ENCODE measurements at regions not wholly inside any gene's neighbourhood (a gene's known extent, or its start where the extent isn't known, plus 50 kb on each side); places are given as distances from the start of the nearest gene placed in this dataset.

DNA sequence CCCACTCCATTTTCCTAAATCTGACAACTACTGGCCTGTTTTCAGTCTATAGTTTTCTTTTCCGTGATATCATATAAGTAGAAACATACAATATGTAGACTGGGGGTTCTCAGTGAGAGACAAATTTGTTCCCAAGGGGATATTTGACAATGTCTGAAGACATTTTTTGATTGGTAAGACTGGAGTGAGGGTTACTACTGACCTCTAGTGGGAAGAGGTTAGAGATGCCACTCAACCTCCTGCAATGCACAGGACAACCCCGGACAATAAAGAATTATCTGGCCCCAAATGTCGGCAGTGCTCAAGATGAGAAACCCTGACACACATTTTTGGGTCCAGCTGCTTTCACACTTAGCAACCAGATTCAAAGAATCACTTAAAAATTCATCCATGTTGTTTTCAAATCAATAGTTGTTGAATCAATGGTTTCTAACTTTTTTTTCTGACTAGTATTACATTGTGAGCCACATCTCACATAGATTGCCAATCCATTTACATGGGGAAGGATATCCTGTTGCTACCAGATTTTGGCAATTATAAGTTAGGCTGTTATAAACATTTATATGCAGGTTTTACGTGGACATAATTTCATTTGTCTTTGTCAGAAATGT, 307.1 kb downstream of the RPL10L start:
- H3K4me2 ChIP-seq: no peak overlapping the region
- H3K27me3 ChIP-seq (ENCODE audit: insufficient read depth): no peaks in the 10 kb centered on the region
- no peaks in the 10 kb centered on the region for H3K9me3 ChIP-seq
- CTCF ChIA-PET: interaction anchor here (1.1 to 2.0 kb wide), 2 partner anchors 38 to 296 kb away, joined by 4 to 5 read pairs; no protein-coding TSS in a partner anchor
- H3K4me3 ChIP-seq (ENCODE audit: low read depth in 2 of 2, low read length in 1 of 2): no peak overlapping the region
- H3K36me3 ChIP-seq (replicated peaks in 1 of 2; ENCODE audit: control insufficient read depth in 1 of 2, insufficient read depth in 2 of 2, low read length in 1 of 2): no peaks in the 10 kb centered on the region
- TF ChIP-seq EZH2phosphoT487 (IDR thresholded peaks at IDR 0.05; ENCODE audit: borderline replicate concordance, low read depth): no peak
- TF ChIP-seq ZBTB33 (IDR thresholded peaks at IDR 0.05; ENCODE audit: borderline replicate concordance, low read depth): no peak
- TF ChIP-seq ELF1 (IDR thresholded peaks at IDR 0.05): no peak
- TF ChIP-seq IRF3 (IDR thresholded peaks at IDR 0.05; ENCODE audit: low read depth, low read length): no peak
- peak; percentile 58 for TF ChIP-seq CTCF (IDR thresholded peaks at IDR 0.05)
- TF ChIP-seq FOSL2 (IDR thresholded peaks at IDR 0.05; ENCODE audit: borderline replicate concordance, low read depth): no peak
- TF ChIP-seq USF2 (IDR thresholded peaks at IDR 0.05; ENCODE audit: borderline replicate concordance, low read depth, low read length): no peak
- TF ChIP-seq CHD2 (IDR thresholded peaks at IDR 0.05; ENCODE audit: low read length, partially characterized antibody): no peak
- TF ChIP-seq FOXJ3 (CRISPR knock-in tag; IDR thresholded peaks at IDR 0.05): no peak
- TF ChIP-seq JUND (IDR thresholded peaks at IDR 0.05): no peak
- no peak for TF ChIP-seq MXI1 (IDR thresholded peaks at IDR 0.05; ENCODE audit: low read depth, low read length)
- TF ChIP-seq RAD21 (IDR thresholded peaks at IDR 0.05; ENCODE audit: low read length): peak; percentile 49
- no peaks in the 10 kb centered on the region for H3F3A ChIP-seq (replicated peaks; ENCODE audit: insufficient read depth)
- no peaks in the 10 kb centered on the region for H3K79me2 ChIP-seq (ENCODE audit: insufficient read depth)
- no peaks in the 10 kb centered on the region for H3K9me2 ChIP-seq
- no peak overlapping the region for H3K27ac ChIP-seq (ENCODE audit: low read depth in 2 of 2, low read length in 1 of 2)
- no peaks in the 10 kb centered on the region for H3K4me1 ChIP-seq (ENCODE audit: control insufficient read depth in 1 of 2, insufficient read depth in 2 of 2, low read depth in 1 of 2, low read length in 1 of 2)
- peak; percentile 0 for DNase-seq
- no peaks in the 10 kb centered on the region for H4K20me1 ChIP-seq (ENCODE audit: insufficient read depth)
- WGBS (ENCODE audit: low lambda C conversion rate): 4% methylated on average over 4 of the region's 4 CpGs
- POLR2A ChIA-PET: no interaction called here
- no peak overlapping the region for H3K9ac ChIP-seq
- H2AFZ ChIP-seq (ENCODE audit: low read depth): no peak overlapping the region

All from SK-N-SH (cell line).